Liver (tissue), 8 donors: ENCODE measurements at regions not wholly inside any gene's neighbourhood (a gene's known extent, or its start where the extent isn't known, plus 50 kb on each side); places are given as distances from the start of the nearest gene placed in this dataset.

ENCODE experiments used
- DNase-seq: peaks from one replicate; pipeline ENCODE4 v3.0.0-alpha.2; 2017; ENCODE audit warnings: low spot score
- H3K27ac ChIP-seq, 2 donors: one replicate each; pipeline ENCODE4 v1.7.0; 2013; ENCODE audit warnings: inconsistent platforms in 2 of 2, low read length in 2 of 2, control low read depth in 1 of 2, low read depth in 1 of 2, mild to moderate bottlenecking in 1 of 2
- H3K27me3 ChIP-seq, 4 donors: one replicate each; pipeline versions ENCODE4 v1.6.1 to v1.7.0; 2013; ENCODE audit warnings: low read length in 3 of 4, inconsistent platforms in 1 of 4, mild to moderate bottlenecking in 1 of 4, moderate library complexity in 1 of 4; ENCODE audit not compliant: control insufficient read depth in 4 of 4, insufficient read depth in 4 of 4
- H3K36me3 ChIP-seq, 4 donors: one replicate each; pipeline versions ENCODE4 v1.6.1 to v1.7.0; 2013; ENCODE audit warnings: low read length in 3 of 4, mild to moderate bottlenecking in 3 of 4, low read depth in 1 of 4, moderate library complexity in 1 of 4; ENCODE audit not compliant: control insufficient read depth in 4 of 4, insufficient read depth in 3 of 4
- H3K4me1 ChIP-seq, 4 donors: one replicate each; pipeline versions ENCODE4 v1.6.1 to v1.7.0; 2013; ENCODE audit warnings: low read length in 3 of 4, mild to moderate bottlenecking in 3 of 4, moderate library complexity in 1 of 4; ENCODE audit not compliant: control insufficient read depth in 4 of 4, insufficient read depth in 4 of 4
- H3K4me3 ChIP-seq, 3 donors: one replicate each; pipeline versions ENCODE4 v1.6.1 to v1.7.0; 2013; ENCODE audit warnings: low read length in 3 of 3, control low read depth in 1 of 3, low read depth in 1 of 3, mild to moderate bottlenecking in 1 of 3
- H3K9ac ChIP-seq, 2 donors: one replicate each; pipeline ENCODE4 v1.7.0; 2013; ENCODE audit warnings: low read length in 2 of 2, mild to moderate bottlenecking in 2 of 2, moderate library complexity in 2 of 2, control low read depth in 1 of 2, low read depth in 1 of 2
- H3K9me3 ChIP-seq, 4 donors: one replicate each; pipeline versions ENCODE4 v1.6.1 to v1.7.0; 2013; ENCODE audit warnings: low read length in 3 of 4; ENCODE audit not compliant: control insufficient read depth in 4 of 4
- ATF3 ChIP-seq: IDR thresholded peaks from 2 replicates; pipeline ENCODE4 v1.6.1; 2016; ENCODE audit warnings: antibody characterized with exemption
- CTCF ChIP-seq: fragments of 150-350 bp; IDR thresholded peaks from 2 replicates; pipeline ENCODE4 v1.5.1; 2017; ENCODE audit warnings: improper control_type of control experiment, low read depth, low read length; ENCODE audit not compliant: missing input control
- FOXA1 ChIP-seq: IDR thresholded peaks from 2 replicates; pipeline ENCODE4 v1.6.1; 2016; ENCODE audit warnings: antibody characterized with exemption
- GABPA ChIP-seq, 2 donors: IDR thresholded peaks in 1 of 2; conservative IDR thresholded peaks in 1 of 2; 2 replicates each; pipeline ENCODE4 v1.6.1; 2016; ENCODE audit warnings: antibody characterized with exemption in 2 of 2, mild to moderate bottlenecking in 1 of 2, moderate library complexity in 1 of 2
- HNF4A ChIP-seq, 2 donors: conservative IDR thresholded peaks; 2 replicates each; pipeline ENCODE4 v1.6.1; 2016; ENCODE audit warnings: antibody characterized with exemption in 2 of 2, mild to moderate bottlenecking in 2 of 2
- JUND ChIP-seq, 2 donors: IDR thresholded peaks; 2 replicates each; pipeline ENCODE4 v1.6.1; 2016; ENCODE audit warnings: antibody characterized with exemption in 2 of 2
- MAX ChIP-seq: IDR thresholded peaks from 2 replicates; pipeline ENCODE4 v1.6.1; 2016; ENCODE audit warnings: antibody characterized with exemption
- NR2F2 ChIP-seq: IDR thresholded peaks from 2 replicates; pipeline ENCODE4 v1.6.1; 2016; ENCODE audit warnings: antibody characterized with exemption
- REST ChIP-seq: IDR thresholded peaks from 2 replicates; pipeline ENCODE4 v1.6.1; 2016; ENCODE audit warnings: antibody characterized with exemption, mild to moderate bottlenecking
- RXRA ChIP-seq, 2 donors: IDR thresholded peaks; 2 replicates each; pipeline ENCODE4 v1.6.1; 2017 to 2018; ENCODE audit warnings: antibody characterized with exemption in 2 of 2, mild to moderate bottlenecking in 1 of 2
- SP1 ChIP-seq: IDR thresholded peaks from 2 replicates; pipeline ENCODE4 v1.6.1; 2018; ENCODE audit warnings: antibody characterized with exemption, mild to moderate bottlenecking
- TAF1 ChIP-seq: conservative IDR thresholded peaks from 2 replicates; pipeline ENCODE4 v1.6.1; 2016; ENCODE audit warnings: antibody characterized with exemption, mild to moderate bottlenecking
- ZBTB33 ChIP-seq: IDR thresholded peaks from 2 replicates; pipeline ENCODE4 v1.6.1; 2016; ENCODE audit warnings: antibody characterized with exemption
- WGBS: extraction: QIAGEN DNeasy Blood & Tissue Kit; methylation state at CpG from one replicate; pipeline ENCODE4 v1.1.7; 2013; 5-methylcytosine and 5-hydroxymethylcytosine counted together
- donor health status: healthy.
- donor health status: healthy.
- donor health status: healthy.
- donor health status: healthy.
- donor health status: healthy.

GRCh38 chr3:104939196-104939595, 427.5 kb upstream of the ALCAM start:
- Histone ChIP-seq H3K27me3 (no peaks in the 10 kb centered on the region), H3K36me3 (no peaks in the 10 kb centered on the region), H3K27ac (no peak overlapping the region), H3K4me3 (no peak overlapping the region), H3K9me3 (no peaks in the 10 kb centered on the region), H3K4me1 (no peaks in the 10 kb centered on the region), H3K9ac (no peak overlapping the region)
- TF ChIP-seq MAX: no peak
- no peak for TF ChIP-seq REST
- TF ChIP-seq CTCF: no peak
- no peak for TF ChIP-seq FOXA1
- TF ChIP-seq RXRA (IDR thresholded peaks at IDR 0.05): no peak
- no peak for DNase-seq
- 65% methylated on average over 1 of the region's 1 CpG for WGBS

GRCh38 chr3:104941785-104942184, 424.9 kb upstream of the ALCAM start:
- no peak for DNase-seq
- no peaks in the 10 kb centered on the region for H3K9me3 ChIP-seq
- H3K4me1 ChIP-seq: no peaks in the 10 kb centered on the region
- no peak overlapping the region for H3K4me3 ChIP-seq
- H3K9ac ChIP-seq: no peak overlapping the region
- H3K27ac ChIP-seq: no peak overlapping the region
- H3K27me3 ChIP-seq: no peaks in the 10 kb centered on the region
- WGBS: 92% methylated on average over 1 of the region's 1 CpG
- TF ChIP-seq NR2F2 (no peak), FOXA1 (no peak), SP1 (no peak), RXRA (IDR thresholded peaks at IDR 0.05) (no peak), JUND (IDR thresholded peaks at IDR 0.05) (no peak), TAF1 (no peak), ZBTB33 (no peak), ATF3 (no peak), HNF4A (conservative IDR thresholded peaks at IDR 0.05) (no peak), GABPA (IDR thresholded peaks at IDR 0.05 in 1 of 2, conservative IDR thresholded peaks at IDR 0.05 in 1 of 2) (no peak)
- H3K36me3 ChIP-seq: no peaks in the 10 kb centered on the region
